ENCODE measurements at regions not wholly inside any gene's neighbourhood (a gene's known extent, or its start where the extent isn't known, plus 50 kb on each side); places are given as distances from the start of the nearest gene placed in this dataset.

DNA sequence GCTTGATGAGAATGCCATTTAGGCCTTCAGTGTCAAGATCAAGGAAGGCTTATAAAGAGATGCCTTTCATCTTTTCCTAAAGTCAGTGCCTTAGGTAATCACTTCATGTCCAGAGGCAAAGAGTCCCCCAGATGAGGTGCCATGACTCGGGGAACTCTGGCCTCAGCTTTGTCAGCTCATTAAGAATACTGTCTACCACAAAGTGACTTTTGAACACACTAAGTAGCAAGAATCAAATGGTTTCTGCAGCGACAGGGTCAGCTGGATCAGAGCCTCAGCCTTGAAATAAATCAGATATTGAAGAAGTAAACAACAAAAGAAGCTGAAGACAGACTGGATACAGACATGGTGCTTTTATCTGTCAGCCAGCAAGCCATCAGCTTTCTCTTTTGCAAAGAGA is 120.1 kb upstream of the SLC39A10 start (continued):
- TF ChIP-seq CTBP2 (IDR thresholded peaks at IDR 0.05; ENCODE audit: borderline replicate concordance, insufficient read depth, insufficient read length, low read length): no peak
